NCI-H2029 treated with DMSO at 0.1 percent for 48 hours (cell line): ENCODE measurements at regions not wholly inside any gene's neighbourhood (a gene's known extent, or its start where the extent isn't known, plus 50 kb on each side); places are given as distances from the start of the nearest gene placed in this dataset.
"Not testable (repeated sequence)": the region's sequence is repeated elsewhere in the genome, so short reads cannot be mapped to it uniquely, and the experiment has no call there.

Source experiments
- DNase-seq: peaks from one replicate; lab custom pipeline; 2025; lab: John Stamatoyannopoulos, UW

DNA sequence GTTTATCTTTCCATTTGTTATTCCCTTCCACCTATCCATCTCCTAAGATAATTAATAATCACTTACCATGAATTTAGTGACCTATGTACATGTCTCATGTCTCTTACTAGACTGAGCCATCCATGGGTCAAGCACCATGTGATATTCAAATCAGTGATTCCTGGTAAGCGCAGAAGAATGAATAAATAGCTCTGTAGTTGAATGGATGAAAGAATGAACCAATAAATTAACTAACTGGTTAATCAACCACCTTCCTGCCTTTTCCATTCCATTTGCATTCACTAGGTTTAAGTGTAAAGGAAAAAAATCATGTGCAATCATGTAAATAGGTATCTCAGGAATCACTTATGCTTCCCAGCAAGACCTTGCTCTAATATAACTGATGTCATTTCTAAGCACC lies 779.5 kb downstream of the NTRK3 start:
- no peak for DNase-seq

DNA sequence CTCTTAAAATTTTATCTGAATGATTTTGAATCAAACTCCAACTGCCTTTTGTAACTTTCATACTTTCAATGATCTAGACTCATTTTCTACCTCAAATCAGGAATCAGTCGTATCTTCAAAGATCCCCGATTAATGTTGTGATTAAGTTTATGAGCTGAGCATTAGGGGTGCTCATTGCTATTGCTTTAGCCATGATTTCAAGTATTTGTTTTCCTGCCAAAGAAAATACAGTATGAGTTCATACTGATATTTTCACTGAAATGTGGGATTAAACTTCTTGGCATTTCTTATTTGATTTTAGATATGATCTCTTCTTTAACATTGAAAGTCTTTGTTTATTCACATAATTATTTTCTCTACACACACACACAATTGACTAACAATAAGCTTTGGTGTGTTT lies 785.6 kb downstream of the NTRK3 start:
- DNase-seq = no peak

DNA sequence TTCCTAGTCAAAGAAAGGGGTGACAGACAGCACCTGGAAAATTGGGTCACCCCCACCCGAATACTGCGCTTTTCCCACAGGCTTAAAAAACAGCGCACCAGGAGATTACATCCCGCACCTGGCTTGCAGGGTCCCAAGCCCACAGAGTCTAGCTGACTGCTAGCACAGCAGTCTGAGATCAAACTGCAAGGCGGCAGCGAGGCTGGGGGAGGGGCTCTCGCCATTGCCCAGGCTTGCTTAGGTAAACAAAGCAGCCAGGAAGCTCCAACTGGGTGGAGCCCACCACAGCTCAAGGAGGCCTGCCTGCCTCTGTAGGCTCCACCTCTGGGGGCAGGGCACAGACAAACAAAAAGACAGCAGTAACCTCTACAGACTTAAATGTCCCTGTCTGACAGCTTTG lies 792.6 kb downstream of the NTRK3 start:
- DNase-seq = not testable (repeated sequence)

DNA sequence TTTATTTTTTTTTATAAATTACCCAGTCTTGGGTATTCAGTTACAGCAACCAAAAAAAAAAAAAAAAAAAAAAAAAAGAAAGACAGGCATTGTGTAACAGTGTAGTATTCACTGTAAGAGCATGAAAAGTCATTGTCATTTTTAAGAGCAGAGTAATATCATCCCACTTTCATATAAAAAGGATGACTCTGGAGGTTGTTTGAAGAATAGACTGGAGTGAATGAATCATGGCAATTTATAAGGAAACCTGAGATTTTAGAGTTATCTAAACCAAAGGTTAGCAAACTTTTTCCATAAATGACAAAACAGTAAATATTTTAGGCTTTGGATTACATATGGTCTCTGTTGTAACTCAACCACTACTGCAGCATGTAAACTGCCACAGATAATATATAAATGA lies 794.9 kb downstream of the NTRK3 start:
- no peak for DNase-seq

DNA sequence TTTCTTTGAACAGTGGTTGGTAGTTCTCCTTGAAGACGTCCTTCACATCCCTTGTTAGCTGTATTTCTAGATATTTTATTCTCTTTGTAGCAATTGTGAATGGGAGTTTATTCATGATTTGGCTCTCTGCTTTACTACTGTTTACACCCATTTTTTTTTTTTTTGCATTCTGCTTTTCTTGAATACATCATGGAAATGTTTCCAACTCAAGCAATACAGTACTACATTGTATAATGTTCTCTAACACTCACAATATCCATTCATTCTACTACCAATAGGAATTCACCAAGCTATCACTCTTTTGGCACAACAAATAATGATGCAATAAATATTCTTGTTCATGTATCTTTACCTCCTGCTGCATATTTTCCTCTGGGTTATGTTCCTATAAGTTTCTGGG lies 801.7 kb downstream of the NTRK3 start:
- no peak for DNase-seq

DNA sequence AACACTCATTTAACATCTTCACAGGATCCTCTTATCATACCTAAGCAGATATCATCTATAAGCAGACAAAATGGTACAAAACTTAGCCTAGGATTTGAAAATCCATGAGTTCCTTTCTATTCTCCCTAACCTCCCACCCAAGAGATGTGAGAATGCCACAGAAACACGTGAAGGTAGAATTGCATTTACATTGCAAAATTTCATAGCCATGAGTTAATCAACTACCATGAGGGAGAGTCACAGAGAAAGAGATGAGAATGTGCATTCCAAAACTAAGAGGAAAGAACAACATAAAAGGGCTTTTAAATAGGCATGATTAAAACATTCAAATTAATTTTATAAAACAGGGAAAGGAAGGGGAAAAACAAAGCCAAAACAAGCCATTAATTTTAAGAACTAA lies 806.2 kb downstream of the NTRK3 start:
- no peak for DNase-seq

DNA sequence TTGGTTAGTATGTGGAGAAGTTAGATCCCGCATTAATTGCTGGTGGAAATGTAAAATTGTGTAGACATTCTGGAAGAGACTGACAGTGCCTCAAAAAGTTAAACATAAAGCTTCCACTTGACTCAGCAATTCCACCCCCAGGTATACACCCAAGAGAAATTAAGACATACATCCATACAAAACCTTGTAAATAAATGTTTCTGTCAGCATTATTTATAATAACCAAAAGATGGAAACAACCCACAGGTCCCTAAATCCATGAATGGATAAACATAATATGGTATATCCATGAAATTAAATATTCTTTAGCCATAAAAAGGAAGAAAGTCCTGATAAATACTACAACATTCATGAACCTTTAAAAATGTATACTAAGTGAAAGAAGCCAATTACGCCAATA lies 817.4 kb downstream of the NTRK3 start:
- no peak for DNase-seq

DNA sequence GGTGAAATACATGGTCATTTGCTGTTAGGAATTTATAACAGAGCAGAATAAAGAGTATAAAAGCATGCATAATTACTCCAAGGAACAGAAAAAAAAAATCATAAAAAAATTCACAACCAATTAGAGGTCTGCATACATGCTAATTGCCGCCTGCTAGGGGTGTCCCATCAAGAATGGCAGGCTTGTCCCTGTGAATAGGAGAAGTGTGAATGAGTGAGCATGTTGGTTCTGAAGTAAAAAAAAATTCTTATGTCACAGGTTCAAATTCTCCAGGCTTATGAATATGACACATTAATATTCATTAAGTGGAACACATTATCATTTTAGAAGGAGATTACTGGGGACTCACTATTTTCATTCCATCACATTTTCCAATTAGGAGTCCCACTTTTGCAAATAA lies 822.7 kb downstream of the NTRK3 start:
- DNase-seq = no peak

DNA sequence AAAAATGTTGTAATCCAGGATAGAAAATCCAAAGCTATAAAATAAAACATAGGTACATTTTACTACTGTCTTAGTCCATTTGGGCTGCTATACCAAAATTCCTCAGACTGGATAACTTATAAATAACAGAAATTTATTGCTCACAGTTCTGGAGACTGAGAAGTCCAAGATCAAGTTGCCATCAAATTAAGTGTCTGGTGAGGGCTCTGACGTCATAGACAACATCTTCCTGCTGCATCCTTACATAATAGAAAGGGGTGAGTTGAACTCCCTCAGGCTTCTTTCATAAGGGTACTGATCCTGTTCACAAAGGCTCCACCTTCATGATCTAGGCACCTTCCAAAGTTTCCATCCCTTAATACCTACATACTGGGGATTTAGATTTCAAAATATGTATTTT lies 826.8 kb downstream of the NTRK3 start:
- no peak for DNase-seq

DNA sequence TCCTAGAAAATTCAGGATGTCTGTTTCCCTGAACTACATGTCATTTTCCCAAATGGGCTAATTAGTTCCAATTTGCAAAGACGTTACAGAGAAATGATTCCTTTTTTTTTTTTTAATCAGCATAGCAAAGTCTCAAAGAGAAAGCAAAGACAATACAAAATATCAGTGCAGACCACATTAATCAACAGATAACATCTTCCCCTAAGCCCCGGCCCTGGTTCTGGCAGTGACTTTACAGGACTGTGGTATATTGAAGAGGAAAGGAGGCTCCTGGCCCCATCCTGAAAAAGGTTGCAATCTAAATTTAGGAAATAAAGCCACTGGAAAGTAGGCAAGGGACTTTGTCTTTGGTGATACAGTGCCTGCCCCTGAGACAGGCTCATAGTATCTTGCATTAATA lies 836.5 kb downstream of the NTRK3 start:
- DNase-seq = no peak

DNA sequence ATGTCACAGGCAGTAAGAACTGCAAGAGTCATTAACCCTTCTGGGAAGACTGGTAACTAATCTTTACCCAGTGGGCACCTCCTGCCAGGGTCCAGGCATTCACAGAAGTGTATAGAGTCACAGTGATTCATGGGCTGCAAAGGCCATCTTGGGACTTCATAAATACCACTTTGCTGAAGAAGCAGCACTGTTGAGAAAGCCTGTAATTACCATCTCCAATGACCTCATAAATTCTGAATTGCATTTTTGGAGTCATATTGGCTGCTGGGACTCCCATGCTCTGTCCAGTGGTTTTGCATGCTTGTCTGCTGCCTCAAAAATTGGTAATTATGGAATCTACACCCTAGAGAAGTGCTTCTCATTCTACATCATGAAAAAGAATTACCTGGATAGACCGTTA lies 837.2 kb downstream of the NTRK3 start:
- no peak for DNase-seq

DNA sequence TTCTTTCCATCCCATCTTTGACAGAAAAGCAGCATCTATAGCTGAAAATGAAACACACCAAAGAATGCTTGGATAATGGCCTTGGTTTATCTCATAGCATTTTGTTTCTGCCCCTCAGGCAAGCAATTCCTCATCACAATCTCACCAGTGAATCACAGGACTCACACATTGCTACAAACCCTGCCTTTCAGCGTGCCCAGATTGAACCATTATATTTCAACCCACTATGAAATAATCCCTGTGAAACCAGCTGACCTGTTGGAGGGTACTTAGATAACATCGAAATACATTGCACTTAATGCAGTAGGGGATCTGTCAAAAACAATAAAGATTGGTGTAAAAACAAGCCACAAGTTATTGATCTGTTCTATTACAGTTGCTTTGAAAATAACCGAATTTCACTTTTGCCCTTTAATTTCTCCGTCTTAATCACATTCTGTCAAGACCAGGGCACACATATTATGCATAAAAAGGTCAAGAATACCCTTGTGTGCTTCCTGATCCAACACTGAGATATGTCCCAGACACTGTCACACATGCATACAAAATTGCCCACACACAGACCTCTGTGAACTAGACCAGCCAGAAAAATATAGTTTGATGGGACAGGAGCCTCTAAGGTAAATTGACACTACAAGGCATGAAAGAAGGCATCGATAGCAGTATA lies 839.8 kb downstream of the NTRK3 start:
- no peak for DNase-seq

DNA sequence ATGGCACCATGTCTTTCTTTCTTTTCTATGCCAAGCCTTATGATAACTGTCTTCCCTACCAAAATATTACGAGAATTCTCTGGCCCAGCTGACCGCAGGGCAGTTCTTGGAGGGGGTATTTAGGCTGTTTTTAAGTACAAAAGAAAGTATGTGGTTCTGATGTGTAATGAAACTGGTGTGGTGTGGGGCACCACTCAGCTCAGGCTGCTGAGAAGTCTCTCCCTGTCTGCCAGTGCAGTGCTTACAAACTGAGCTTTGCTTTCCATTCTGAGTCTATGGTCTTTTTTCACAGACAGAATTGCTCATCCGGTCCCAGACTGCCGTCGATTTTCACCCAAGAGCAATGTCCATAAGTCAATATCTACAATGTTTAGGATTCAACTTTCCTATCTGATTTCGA lies 847.6 kb downstream of the NTRK3 start:
- DNase-seq = no peak

DNA sequence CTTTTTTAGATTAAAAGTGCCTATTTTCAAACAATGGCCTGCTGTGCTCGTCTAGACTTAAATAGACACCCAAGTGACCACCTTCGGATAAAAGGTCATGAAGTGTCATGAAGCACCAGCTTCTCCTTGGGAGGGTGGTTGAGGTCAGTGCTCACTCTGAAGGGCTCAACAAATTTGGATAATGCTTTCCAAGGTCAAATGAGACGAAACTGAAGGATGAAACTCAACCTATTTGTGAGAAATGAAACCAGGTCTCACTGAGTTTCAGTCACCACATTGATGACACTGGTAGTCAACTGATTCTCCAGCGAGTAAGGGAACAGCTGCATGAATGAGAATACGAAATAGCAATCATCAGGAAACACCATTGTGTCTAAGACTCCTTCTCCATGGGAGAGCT lies 852.6 kb downstream of the NTRK3 start:
- DNase-seq = no peak

DNA sequence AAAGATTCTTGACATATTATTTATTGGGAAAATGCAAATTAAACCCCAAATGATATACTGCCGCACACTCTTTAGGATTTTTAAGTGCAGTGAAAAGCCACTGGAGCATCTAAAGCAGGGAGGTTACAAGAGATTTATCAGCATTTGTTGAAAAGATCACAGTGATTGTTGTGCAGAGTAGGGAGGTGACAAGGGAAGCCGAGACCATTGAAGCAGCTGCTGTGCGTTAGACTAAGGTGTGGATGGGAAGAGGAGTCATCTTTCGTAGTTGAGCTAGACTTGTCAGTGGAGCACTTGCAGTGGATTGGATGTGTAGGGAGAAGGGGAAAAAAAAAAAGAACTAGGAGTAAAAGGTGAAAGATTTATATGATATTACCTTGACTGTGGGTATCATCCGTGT lies 854.6 kb downstream of the NTRK3 start:
- no peak for DNase-seq

DNA sequence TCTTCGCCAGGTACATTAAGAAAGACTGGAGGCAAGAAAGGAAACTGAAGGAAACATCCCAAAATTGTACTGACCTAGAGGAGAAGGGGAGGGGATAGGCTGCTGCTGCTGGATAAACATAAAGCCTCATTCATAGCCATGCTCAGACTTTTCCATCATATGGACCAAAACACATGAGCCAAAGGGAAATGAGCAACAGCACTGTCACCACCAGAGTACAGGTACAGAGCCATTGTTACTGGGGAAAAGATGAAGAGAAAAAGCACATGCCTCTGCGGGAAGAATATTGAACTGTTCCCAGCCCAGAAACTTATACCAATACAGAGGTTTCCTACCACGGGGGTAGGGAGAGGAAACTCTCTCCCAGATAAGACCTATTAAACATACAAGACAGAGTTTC lies 861.9 kb downstream of the NTRK3 start:
- no peak for DNase-seq

DNA sequence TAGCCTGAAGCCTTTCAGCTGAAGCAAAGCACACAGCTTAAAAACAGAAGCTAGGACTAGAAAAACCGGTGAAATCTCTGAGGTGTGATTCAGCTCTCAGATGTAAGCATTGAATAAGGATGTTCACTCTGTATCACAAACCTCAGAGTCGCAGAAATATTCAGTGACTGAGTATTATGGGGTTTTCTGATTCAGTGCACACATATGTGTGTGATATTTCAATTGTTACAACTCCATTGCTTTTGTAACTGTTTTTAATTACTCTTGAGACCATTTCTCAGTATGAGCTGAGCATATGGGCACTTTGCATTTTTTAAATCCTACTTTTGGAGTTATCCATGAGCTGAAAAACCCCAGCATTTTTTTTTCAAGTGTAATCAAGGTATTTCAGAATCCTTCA lies 868.8 kb downstream of the NTRK3 start:
- no peak for DNase-seq

DNA sequence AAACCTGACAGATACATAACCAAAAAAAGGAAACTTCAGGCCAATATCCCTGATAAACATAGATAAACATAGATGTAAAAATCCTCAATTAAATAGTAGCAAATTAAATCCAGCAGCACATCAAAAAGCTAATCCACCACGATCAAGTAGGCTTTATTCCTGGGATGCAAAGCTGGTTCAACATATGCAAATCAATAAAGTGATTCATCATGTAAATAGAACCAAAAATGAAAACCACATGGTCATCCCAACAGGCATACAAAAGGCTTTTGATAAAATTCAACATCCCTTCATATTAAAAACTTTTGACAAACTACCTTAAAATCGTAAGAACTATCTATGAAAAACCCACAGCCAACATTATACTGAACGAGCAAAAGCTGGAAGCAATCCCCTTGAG lies 882.2 kb downstream of the NTRK3 start:
- no peak for DNase-seq

DNA sequence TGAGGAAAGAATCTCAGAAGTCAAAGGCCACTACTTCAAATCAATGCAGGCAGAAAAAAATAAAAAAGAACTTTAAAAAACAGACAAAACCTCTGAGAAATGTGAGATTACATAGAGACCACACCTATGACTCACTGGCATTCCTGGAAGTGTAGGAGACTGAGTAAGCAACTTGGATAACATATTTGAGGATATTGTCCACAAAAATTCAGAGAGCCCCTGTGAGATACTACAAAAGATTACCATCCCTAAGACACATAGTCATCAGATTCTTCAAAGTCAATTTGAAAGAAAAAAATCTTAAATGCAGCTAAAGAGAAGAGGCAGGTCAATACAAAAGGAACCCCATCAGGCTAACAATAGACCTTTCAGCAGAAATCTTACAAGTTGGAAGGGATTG lies 887.3 kb downstream of the NTRK3 start:
- DNase-seq = no peak

DNA sequence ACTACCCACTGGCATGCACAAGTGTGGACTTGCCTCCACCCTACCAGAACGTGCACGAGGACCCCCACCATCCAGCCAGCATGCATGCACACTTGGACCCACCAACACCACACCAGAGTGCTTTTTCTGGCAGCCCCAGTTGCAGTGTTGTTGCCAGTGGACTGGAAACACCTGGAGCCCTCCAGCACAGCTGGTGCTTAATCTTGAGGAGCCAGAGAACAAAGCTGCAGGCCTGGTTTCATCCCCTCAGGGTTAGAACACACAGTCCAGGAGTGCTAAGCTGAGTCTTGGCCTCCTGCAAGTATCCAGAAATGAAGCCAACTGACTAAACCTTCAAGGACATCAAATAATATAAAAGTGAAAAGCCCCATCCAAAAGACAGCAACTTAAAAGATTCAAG lies 888.0 kb downstream of the NTRK3 start:
- no peak for DNase-seq

DNA sequence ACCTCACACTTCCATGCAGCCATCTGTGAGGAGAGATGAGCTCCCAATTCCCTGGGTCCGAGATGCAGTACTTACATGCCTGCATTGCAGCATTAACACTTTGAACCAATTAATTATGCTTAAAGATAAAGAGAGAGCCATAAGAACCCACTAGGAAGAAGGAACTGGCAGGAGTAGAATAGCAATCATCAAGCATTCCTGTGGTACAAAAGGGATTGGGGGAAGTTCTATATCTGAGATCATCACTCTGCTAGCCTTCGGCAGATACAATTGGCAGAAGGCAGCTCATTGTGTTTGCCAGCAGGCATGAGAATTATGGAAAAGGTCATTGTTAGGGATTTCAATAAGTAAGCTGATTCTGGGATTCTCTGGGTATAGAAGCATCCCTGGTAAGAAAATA lies 891.4 kb downstream of the NTRK3 start:
- DNase-seq = no peak

DNA sequence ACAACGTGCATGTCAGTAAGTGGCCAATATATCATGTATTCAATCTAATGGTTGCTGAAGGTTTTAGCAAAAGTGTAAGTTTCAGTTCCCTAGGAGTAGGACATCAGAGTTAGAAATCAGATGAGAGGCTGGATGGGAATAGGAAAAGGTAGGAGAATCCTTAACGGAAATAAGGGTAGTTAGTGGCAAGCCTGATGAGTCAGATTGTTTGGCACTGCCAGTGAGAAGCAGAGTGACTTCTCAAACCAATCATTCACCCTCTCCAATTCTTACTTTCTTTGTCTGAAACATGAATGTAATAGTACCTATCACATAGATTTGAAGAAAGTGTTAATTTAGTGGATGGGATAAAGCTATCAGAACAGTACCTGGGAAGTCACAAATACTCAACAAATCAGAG lies 894.0 kb downstream of the NTRK3 start:
- DNase-seq = no peak

DNA sequence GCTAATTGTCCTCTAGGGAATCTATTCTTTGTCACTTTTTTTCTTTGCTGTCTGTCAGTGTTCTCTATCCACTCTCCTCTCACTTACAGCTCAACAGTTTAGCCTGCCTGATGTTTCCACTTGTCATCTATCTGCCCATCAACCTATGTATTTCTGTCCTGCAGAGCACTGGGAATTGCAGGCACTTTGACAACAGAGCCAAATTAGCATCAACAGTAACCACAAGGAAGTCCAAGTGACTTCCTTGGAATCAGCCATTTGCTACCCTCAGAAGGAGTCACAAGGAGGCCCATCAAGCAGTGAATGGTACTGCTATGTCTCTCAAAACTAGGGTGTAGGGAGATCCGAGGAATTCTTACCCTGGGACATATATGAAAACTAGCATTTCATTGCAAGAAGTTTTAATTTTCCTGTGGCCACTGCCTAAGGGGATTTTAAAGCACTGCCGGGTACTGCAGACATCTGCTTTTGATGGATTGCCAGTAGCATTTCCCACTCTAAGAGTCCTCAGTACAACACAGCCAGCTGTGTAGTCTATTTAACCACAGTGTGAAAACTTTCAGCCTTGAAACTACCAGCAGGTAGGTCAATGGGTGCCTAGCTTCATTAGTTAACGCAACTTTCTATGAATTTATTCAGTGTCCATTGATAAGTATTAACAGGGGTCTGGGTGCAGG lies 898.8 kb downstream of the NTRK3 start:
- no peak for DNase-seq

DNA sequence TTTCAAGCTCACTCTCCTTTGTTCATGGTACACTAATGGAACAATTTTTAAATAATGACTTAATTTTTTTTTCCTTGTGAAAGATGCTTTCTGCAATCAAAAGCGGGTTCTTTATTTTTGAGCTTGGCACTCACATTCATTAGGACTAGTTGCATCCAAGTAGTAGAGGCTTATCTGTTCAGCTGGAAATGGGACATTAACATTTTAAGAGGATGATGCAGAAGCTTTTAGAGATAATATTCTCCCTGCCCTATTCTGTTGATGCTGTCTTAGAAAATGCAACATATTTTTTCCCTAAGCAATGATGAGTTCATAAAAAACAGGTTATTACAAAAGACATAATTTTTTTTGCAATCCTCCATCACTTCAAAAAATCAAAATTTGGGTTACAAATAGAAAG lies 900.6 kb downstream of the NTRK3 start:
- no peak for DNase-seq
